ENCODE measurements at regions not wholly inside any gene's neighbourhood (a gene's known extent, or its start where the extent isn't known, plus 50 kb on each side); places are given as distances from the start of the nearest gene placed in this dataset.

DNA sequence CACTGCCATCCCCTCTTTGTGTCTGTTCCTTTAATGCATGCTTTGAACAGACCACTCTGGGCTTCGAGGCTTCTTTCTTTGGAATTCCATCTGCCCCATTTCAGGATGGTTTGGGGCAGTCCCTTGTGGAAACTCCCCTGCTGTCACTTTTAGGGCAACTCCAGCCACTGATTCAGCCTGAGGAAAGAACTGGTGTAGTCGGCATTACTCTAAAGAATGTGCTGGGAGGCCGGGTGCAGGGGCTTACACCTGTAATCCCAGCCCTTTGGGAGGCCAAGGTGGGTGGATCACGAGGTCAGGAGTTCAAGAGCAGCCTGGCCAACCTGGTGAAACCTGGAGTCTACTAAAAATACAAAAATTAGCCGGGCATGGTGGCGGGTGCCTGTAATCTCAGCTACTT lies 358.1 kb upstream of the NUPR2 start:
- TF ChIP-seq NFIC (IDR thresholded peaks at IDR 0.05) (no peak), EP300 (IDR thresholded peaks at IDR 0.05; ENCODE audit: borderline replicate concordance) (no peak), ZBTB7A (IDR thresholded peaks at IDR 0.05; ENCODE audit: low read depth) (no peak), TEAD4 (IDR thresholded peaks at IDR 0.05) (no peak), USF1 (IDR thresholded peaks at IDR 0.05) (no peak), TAF1 (IDR thresholded peaks at IDR 0.05; ENCODE audit: low read depth) (no peak), YY1 (IDR thresholded peaks at IDR 0.05; ENCODE audit: low read depth) (no peak), RAD21 (IDR thresholded peaks at IDR 0.05; ENCODE audit: low read depth) (no peak)
- TF ChIP-seq, protein P1, sequence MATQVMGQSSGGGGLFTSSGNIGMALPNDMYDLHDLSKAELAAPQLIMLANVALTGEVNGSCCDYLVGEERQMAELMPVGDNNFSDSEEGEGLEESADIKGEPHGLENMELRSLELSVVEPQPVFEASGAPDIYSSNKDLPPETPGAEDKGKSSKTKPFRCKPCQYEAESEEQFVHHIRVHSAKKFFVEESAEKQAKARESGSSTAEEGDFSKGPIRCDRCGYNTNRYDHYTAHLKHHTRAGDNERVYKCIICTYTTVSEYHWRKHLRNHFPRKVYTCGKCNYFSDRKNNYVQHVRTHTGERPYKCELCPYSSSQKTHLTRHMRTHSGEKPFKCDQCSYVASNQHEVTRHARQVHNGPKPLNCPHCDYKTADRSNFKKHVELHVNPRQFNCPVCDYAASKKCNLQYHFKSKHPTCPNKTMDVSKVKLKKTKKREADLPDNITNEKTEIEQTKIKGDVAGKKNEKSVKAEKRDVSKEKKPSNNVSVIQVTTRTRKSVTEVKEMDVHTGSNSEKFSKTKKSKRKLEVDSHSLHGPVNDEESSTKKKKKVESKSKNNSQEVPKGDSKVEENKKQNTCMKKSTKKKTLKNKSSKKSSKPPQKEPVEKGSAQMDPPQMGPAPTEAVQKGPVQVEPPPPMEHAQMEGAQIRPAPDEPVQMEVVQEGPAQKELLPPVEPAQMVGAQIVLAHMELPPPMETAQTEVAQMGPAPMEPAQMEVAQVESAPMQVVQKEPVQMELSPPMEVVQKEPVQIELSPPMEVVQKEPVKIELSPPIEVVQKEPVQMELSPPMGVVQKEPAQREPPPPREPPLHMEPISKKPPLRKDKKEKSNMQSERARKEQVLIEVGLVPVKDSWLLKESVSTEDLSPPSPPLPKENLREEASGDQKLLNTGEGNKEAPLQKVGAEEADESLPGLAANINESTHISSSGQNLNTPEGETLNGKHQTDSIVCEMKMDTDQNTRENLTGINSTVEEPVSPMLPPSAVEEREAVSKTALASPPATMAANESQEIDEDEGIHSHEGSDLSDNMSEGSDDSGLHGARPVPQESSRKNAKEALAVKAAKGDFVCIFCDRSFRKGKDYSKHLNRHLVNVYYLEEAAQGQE (IDR thresholded peaks at IDR 0.05; ENCODE audit: low read depth), result no peak
